Stomach (tissue), 4 donors: ENCODE measurements at regions not wholly inside any gene's neighbourhood (a gene's known extent, or its start where the extent isn't known, plus 50 kb on each side); places are given as distances from the start of the nearest gene placed in this dataset.

Experiments
- CTCF ChIP-seq, 7 experiments: fragments of 450-650 bp in 4 of 7; fragments of 200-600 bp in 3 of 7; sonication (generic) in 3 of 7; IDR thresholded peaks; one replicate each; pipeline ENCODE4 v1.5.1; 2016 to 2019; ENCODE audit warnings: antibody characterized with exemption in 7 of 7, control low read depth in 2 of 7, mild to moderate bottlenecking in 1 of 7
- EP300 ChIP-seq: sonication (generic); formaldehyde crosslinking; IDR thresholded peaks from one replicate; pipeline ENCODE4 v1.6.1; 2017; ENCODE audit warnings: antibody characterized with exemption
- POLR2A ChIP-seq, 4 donors: fragments of 450-650 bp; IDR thresholded peaks; one replicate each; pipeline ENCODE4 v1.6.1; 2016; ENCODE audit warnings: antibody characterized with exemption in 4 of 4, control low read depth in 2 of 4, mild to moderate bottlenecking in 1 of 4, moderate library complexity in 1 of 4
- POLR2AphosphoS5 ChIP-seq, 3 donors: sonication (generic); formaldehyde crosslinking; IDR thresholded peaks; one replicate each; pipeline ENCODE4 v1.6.1; 2016; ENCODE audit warnings: antibody characterized with exemption in 3 of 3

GRCh38 chr15:98331676-98332075 is 316.7 kb upstream of the IGF1R start:
- TF ChIP-seq POLR2AphosphoS5 (IDR thresholded peaks at IDR 0.05) (no peak), CTCF (IDR thresholded peaks at IDR 0.05) (no peak), POLR2A (IDR thresholded peaks at IDR 0.05) (no peak), EP300 (no peak)
